SK-N-SH treated with all-trans-retinoic acid at 6 μM for 48 hours (cell line): ENCODE measurements at regions not wholly inside any gene's neighbourhood (a gene's known extent, or its start where the extent isn't known, plus 50 kb on each side); places are given as distances from the start of the nearest gene placed in this dataset.

ENCODE experiments used
- ATAC-seq: fragments of 200-7000 bp; cut with Tn5 transposase; 3 replicates; pipeline ENCODE4 v1.9.1; 2020; ENCODE audit warnings: mild to moderate bottlenecking, moderate library complexity
- ARNTL ChIP-seq: fragments of 450-650 bp; formaldehyde crosslinking; IDR thresholded peaks from 2 replicates; pipeline ENCODE4 v1.5.0; 2020; ENCODE audit warnings: low read depth, mild to moderate bottlenecking, moderate library complexity, borderline replicate concordance
- BACH2 ChIP-seq: fragments of 250-450 bp; sonication (Bioruptor Pico); IDR thresholded peaks from 2 replicates; pipeline ENCODE4 v1.9.0; 2021; ENCODE audit warnings: mild to moderate bottlenecking, borderline replicate concordance
- CREB5 ChIP-seq: fragments of 250-450 bp; sonication (Bioruptor Pico); IDR thresholded peaks from 2 replicates; pipeline ENCODE4 v1.5.1; 2020; ENCODE audit warnings: low read depth, mild to moderate bottlenecking, moderate library complexity
- CSDC2 ChIP-seq: fragments of 250-450 bp; sonication (Bioruptor Pico); IDR thresholded peaks from 2 replicates; pipeline ENCODE4 v1.5.0; 2020; ENCODE audit warnings: mild to moderate bottlenecking, moderate library complexity
- CSRNP3 ChIP-seq: fragments of 250-450 bp; sonication (Bioruptor Pico); IDR thresholded peaks from 2 replicates; pipeline ENCODE4 v1.5.1; 2021; ENCODE audit warnings: mild to moderate bottlenecking, moderate library complexity
- ESRRG ChIP-seq: fragments of 250-450 bp; sonication (Bioruptor Pico); IDR thresholded peaks from 2 replicates; pipeline ENCODE4 v1.6.1; 2021; ENCODE audit warnings: mild to moderate bottlenecking
- GLIS3 ChIP-seq: fragments of 250-450 bp; sonication (Bioruptor Pico); IDR thresholded peaks from 2 replicates; pipeline ENCODE4 v1.5.0; 2020; ENCODE audit warnings: mild to moderate bottlenecking, moderate library complexity
- ISL1 ChIP-seq: fragments of 250-450 bp; sonication (Bioruptor Pico); IDR thresholded peaks from 2 replicates; pipeline ENCODE4 v2.1.2; 2022; ENCODE audit warnings: mild to moderate bottlenecking, moderate library complexity
- OSR1 ChIP-seq: fragments of 250-450 bp; sonication (Bioruptor Pico); IDR thresholded peaks from 2 replicates; pipeline ENCODE4 v1.8.0; 2022; ENCODE audit warnings: moderate library complexity, mild to moderate bottlenecking, inconsistent platforms
- PATZ1 ChIP-seq: fragments of 250-450 bp; sonication (Bioruptor Pico); IDR thresholded peaks from 2 replicates; pipeline ENCODE4 v1.8.0; 2020; ENCODE audit warnings: mild to moderate bottlenecking, moderate library complexity, borderline replicate concordance
- PPARA ChIP-seq: fragments of 250-450 bp; sonication (Bioruptor Pico); IDR thresholded peaks from 2 replicates; pipeline ENCODE4 v1.5.0; 2020; ENCODE audit warnings: mild to moderate bottlenecking, borderline replicate concordance
- RARB ChIP-seq: fragments of 250-450 bp; sonication (Bioruptor Pico); IDR thresholded peaks from 2 replicates; pipeline ENCODE4 v1.8.0; 2021; ENCODE audit warnings: mild to moderate bottlenecking, moderate library complexity
- SNAI2 ChIP-seq: fragments of 250-450 bp; sonication (Bioruptor Pico); IDR thresholded peaks from 2 replicates; pipeline ENCODE4 v1.5.0; 2020; ENCODE audit warnings: mild to moderate bottlenecking, moderate library complexity
- TCF4 ChIP-seq: fragments of 250-450 bp; sonication (Bioruptor Pico); IDR thresholded peaks from 2 replicates; pipeline ENCODE4 v1.8.0; 2021; ENCODE audit warnings: mild to moderate bottlenecking, moderate library complexity, borderline replicate concordance
- ZC3H10 ChIP-seq: fragments of 250-450 bp; sonication (Bioruptor Pico); IDR thresholded peaks from 2 replicates; pipeline ENCODE4 v1.5.1; 2021; ENCODE audit warnings: mild to moderate bottlenecking, moderate library complexity
- ZFP3 ChIP-seq: fragments of 250-450 bp; sonication (Bioruptor Pico); IDR thresholded peaks from 2 replicates; pipeline ENCODE4 v1.5.0; 2020; ENCODE audit warnings: mild to moderate bottlenecking, moderate library complexity
- ZFP30 ChIP-seq: fragments of 450-650 bp; formaldehyde crosslinking; IDR thresholded peaks from 2 replicates; pipeline ENCODE4 v1.5.0; 2022; ENCODE audit warnings: mild to moderate bottlenecking, moderate library complexity
- ZNF565 ChIP-seq: fragments of 450-650 bp; formaldehyde crosslinking; conservative IDR thresholded peaks from 2 replicates; pipeline ENCODE4 v1.5.0; 2020; ENCODE audit warnings: low read depth, mild to moderate bottlenecking, moderate library complexity
- ZNF70 ChIP-seq: fragments of 450-650 bp; formaldehyde crosslinking; IDR thresholded peaks from 2 replicates; pipeline ENCODE4 v1.5.0; 2020; ENCODE audit warnings: mild to moderate bottlenecking, moderate library complexity
- ZNF8 ChIP-seq: fragments of 450-650 bp; formaldehyde crosslinking; IDR thresholded peaks from 2 replicates; pipeline ENCODE4 v1.5.0; 2020; ENCODE audit warnings: mild to moderate bottlenecking, moderate library complexity
- TF ChIP-seq, protein P1 (sequence below): fragments of 250-450 bp; sonication (Bioruptor Pico); IDR thresholded peaks from 2 replicates; pipeline ENCODE4 v1.5.0; 2020; ENCODE audit warnings: mild to moderate bottlenecking, moderate library complexity
- TF ChIP-seq, protein P2 (sequence below): fragments of 250-450 bp; sonication (Bioruptor Pico); IDR thresholded peaks from 2 replicates; pipeline ENCODE4 v1.8.0; 2021; ENCODE audit warnings: low read depth, mild to moderate bottlenecking, moderate library complexity, borderline replicate concordance

DNA sequence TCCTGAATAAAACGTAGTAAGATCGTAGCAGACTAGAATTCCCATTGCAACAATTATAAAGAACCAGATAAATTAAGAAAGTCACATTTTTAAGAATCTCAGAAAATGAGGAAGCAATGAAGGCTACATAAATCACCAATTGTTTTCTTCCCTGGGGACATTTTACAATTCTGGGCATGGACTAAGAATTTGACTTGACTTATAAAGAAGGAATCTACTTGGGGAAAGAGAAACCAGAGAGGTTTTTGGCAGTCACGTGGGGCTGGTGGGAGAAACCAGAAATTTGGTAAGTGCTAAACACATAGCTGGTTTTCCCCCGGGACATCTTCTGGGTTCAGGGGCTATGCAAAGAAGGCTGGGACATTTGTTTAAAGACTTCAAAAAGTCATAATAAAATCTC, 109.8 kb upstream of the IL6 start:
- ATAC-seq: no peak
- TF ChIP-seq BACH2 (CRISPR knock-in tag) (no peak), ZC3H10 (CRISPR knock-in tag) (no peak), CSDC2 (CRISPR knock-in tag) (no peak), GLIS3 (CRISPR knock-in tag) (no peak), ZNF8 (CRISPR knock-in tag) (no peak), SNAI2 (CRISPR knock-in tag) (no peak), ZFP3 (no peak), CREB5 (no peak)

DNA sequence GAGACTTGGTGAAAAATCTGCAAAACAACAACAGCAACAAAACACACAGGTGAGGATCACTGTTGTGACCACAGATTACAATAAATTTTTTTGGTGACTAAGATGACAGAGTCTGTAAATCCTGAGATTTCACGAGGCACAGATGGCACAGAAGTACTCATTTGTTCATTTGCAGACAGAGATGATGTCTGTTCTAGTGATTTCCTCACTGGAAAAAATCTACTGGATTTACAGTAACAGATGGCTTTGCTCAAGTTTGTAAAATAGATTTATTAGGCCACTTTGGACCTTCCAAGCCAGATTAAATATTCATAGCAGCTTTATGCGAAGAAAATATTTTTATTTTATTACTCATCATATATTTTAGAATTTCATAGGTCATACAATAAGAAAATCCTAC, 113.5 kb upstream of the IL6 start:
- ATAC-seq: no peak; the same call in 2 of the 3 replicates
- TF ChIP-seq ZNF70 (CRISPR knock-in tag) (no peak), ARNTL (CRISPR knock-in tag) (no peak), CSRNP3 (CRISPR knock-in tag) (no peak), ESRRG (no peak), TCF4 (CRISPR knock-in tag) (no peak), OSR1 (CRISPR knock-in tag) (no peak), PPARA (CRISPR knock-in tag) (no peak), ISL1 (CRISPR knock-in tag) (no peak), PATZ1 (CRISPR knock-in tag) (no peak), BACH2 (CRISPR knock-in tag) (no peak), CSDC2 (CRISPR knock-in tag) (no peak), ZFP3 (no peak), ZNF565 (CRISPR knock-in tag) (no peak)
- TF ChIP-seq, protein P1, sequence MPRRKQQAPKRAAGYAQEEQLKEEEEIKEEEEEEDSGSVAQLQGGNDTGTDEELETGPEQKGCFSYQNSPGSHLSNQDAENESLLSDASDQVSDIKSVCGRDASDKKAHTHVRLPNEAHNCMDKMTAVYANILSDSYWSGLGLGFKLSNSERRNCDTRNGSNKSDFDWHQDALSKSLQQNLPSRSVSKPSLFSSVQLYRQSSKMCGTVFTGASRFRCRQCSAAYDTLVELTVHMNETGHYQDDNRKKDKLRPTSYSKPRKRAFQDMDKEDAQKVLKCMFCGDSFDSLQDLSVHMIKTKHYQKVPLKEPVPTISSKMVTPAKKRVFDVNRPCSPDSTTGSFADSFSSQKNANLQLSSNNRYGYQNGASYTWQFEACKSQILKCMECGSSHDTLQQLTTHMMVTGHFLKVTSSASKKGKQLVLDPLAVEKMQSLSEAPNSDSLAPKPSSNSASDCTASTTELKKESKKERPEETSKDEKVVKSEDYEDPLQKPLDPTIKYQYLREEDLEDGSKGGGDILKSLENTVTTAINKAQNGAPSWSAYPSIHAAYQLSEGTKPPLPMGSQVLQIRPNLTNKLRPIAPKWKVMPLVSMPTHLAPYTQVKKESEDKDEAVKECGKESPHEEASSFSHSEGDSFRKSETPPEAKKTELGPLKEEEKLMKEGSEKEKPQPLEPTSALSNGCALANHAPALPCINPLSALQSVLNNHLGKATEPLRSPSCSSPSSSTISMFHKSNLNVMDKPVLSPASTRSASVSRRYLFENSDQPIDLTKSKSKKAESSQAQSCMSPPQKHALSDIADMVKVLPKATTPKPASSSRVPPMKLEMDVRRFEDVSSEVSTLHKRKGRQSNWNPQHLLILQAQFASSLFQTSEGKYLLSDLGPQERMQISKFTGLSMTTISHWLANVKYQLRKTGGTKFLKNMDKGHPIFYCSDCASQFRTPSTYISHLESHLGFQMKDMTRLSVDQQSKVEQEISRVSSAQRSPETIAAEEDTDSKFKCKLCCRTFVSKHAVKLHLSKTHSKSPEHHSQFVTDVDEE (CRISPR knock-in tag): no peak
- TF ChIP-seq, protein P2, sequence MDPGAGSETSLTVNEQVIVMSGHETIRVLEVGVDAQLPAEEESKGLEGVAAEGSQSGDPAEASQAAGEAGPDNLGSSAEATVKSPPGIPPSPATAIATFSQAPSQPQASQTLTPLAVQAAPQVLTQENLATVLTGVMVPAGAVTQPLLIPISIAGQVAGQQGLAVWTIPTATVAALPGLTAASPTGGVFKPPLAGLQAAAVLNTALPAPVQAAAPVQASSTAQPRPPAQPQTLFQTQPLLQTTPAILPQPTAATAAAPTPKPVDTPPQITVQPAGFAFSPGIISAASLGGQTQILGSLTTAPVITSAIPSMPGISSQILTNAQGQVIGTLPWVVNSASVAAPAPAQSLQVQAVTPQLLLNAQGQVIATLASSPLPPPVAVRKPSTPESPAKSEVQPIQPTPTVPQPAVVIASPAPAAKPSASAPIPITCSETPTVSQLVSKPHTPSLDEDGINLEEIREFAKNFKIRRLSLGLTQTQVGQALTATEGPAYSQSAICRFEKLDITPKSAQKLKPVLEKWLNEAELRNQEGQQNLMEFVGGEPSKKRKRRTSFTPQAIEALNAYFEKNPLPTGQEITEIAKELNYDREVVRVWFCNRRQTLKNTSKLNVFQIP (CRISPR knock-in tag): no peak

- ATAC-seq: no peak
- TF ChIP-seq ZFP3 (no peak), CREB5 (no peak), ESRRG (no peak), RARB (CRISPR knock-in tag) (no peak), ARNTL (CRISPR knock-in tag) (no peak), CSDC2 (CRISPR knock-in tag) (no peak), ISL1 (CRISPR knock-in tag) (no peak), ZFP30 (no peak), OSR1 (CRISPR knock-in tag) (no peak), GLIS3 (CRISPR knock-in tag) (no peak), ZNF8 (CRISPR knock-in tag) (no peak), ZC3H10 (CRISPR knock-in tag) (no peak), PATZ1 (CRISPR knock-in tag) (no peak), ZNF70 (CRISPR knock-in tag) (no peak), TCF4 (CRISPR knock-in tag) (no peak)
- TF ChIP-seq, protein P1 (CRISPR knock-in tag): no peak
These were observed 112.8 kb upstream of the STEAP1B start for GRCh38 chr7:22612776-22613175.
